SIG-M5 treated with dmso at 0.1 percent for 504 hours (cell line): ENCODE measurements at regions not wholly inside any gene's neighbourhood (a gene's known extent, or its start where the extent isn't known, plus 50 kb on each side); places are given as distances from the start of the nearest gene placed in this dataset.
"Not testable (repeated sequence)": the region's sequence is repeated elsewhere in the genome, so short reads cannot be mapped to it uniquely, and the experiment has no call there.

Source experiments
- DNase-seq: peaks from one replicate; lab custom pipeline; 2025; ENCODE audit not compliant: unreplicated experiment; lab: John Stamatoyannopoulos, UW

- no peak for DNase-seq
Measured at GRCh38 chr3:147471741-147472140, 62.6 kb downstream of the ZIC1 start.

GRCh38 chr3:147472846-147473245 lies 63.7 kb downstream of the ZIC1 start:
- no peak for DNase-seq

DNA sequence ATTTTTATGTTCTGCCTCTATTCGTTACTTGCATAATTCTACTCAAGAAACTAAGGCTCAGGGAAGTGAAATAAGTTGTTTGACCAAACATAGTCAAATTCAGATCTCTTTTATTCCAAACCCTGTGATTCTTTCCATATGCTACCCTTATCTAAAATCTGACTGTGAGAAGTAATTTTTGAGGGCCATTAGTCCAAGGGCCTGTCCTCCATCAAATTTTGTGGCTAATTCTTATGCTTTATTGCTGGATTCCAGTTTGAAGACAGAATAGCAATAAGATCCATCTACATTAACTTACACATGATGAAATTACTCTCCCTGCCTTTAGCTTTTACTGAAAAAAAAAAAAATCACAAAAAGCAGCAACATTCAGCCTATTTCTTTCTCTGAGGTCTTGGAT lies 74.0 kb downstream of the ZIC1 start:
- no peak for DNase-seq

GRCh38 chr3:147483578-147483977 lies 74.4 kb downstream of the ZIC1 start:
- no peak for DNase-seq

DNA sequence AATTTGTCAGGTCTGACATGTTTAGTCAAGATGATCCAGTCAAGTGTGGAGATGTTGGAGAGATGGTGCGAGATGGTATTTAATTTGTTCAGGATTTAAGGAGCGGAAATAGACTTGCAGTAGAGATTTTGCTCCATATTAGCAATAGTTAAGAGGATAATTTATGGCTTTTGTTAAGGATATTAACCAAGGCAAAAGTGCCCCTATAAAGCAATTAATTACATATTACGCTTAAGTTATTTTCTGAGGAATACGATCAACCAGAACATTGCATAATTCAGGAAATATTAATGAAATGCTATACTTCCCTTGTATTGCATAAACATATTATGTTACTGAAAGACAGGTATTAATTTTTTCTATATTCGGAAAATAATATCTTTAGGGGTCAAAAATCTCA lies 83.9 kb downstream of the ZIC1 start:
- DNase-seq = no peak

- DNase-seq = no peak
Measured at GRCh38 chr3:147493666-147494065, 84.5 kb downstream of the ZIC1 start.

- DNase-seq = no peak
Measured at GRCh38 chr3:147497286-147497685, 88.1 kb downstream of the ZIC1 start.

- DNase-seq = no peak
Measured at GRCh38 chr3:147507638-147508286, 98.6 kb downstream of the ZIC1 start.

DNA sequence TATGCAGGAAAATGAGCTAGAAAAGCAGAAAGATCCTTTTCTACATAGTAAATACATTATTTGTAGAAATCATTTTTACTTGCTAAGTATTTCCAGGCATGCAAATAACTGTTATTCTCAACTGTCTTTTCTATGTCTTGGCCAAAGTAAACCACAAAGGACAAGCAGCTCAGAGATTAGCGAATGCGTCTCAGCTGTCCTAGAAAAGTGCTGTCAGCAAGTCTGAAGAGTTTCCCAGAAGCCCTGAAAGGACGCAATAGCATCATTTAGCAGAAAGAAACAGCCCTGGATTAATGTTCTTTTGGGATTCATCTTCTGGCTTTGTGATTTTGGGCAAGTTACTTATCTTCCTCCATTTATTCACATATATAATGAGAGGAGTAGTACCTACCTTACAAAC lies 100.3 kb downstream of the ZIC1 start:
- no peak for DNase-seq

- DNase-seq = no peak
Measured at GRCh38 chr3:147513785-147514184, 104.6 kb downstream of the ZIC1 start.

GRCh38 chr3:147514366-147515160 lies 105.4 kb downstream of the ZIC1 start:
- no peak for DNase-seq

GRCh38 chr3:147518465-147518864 lies 109.3 kb downstream of the ZIC1 start:
- DNase-seq = no peak

- no peak for DNase-seq
Measured at GRCh38 chr3:147521646-147522045, 112.5 kb downstream of the ZIC1 start.

GRCh38 chr3:147522780-147523179 lies 113.6 kb downstream of the ZIC1 start:
- DNase-seq = not testable (repeated sequence)

DNA sequence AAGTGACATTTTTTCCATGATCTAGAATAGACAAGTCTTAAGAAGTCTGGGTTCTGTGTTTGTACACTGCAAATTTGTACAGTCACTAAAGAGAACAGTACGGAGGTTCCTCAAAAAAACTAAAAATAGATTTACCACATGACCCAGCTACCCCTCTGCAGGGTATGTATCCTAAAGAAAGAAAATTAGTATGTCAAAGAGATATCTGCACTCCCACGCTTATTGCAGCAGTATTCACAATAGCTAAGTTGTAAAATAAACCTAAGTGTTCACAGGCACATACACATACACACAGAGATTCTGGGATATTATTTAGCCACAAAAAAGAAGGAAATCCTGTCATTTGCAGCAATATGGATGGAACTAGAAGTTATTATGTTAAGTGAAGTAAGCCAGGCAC lies 120.4 kb downstream of the ZIC1 start:
- DNase-seq = peak; percentile 5

DNA sequence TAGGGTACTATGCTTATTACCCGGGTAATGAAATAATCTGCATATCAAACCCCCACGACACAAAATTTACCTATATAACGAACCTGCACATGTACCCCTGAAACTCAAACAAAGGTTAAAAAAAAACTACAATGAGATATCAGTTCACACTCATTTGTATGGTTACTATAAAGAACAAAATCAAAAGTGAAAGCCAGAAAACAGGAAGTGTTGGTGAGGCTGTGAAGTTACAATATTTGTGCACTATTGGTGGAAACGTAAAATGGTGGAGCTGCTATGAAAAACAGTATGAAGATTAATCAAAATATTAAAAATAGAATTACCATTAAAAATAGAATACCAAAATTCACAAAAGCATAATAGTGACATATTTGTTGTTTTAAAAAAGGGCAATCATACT lies 128.9 kb downstream of the ZIC1 start:
- peak; percentile 17 for DNase-seq

GRCh38 chr3:147540921-147541320 lies 131.8 kb downstream of the ZIC1 start:
- no peak for DNase-seq

DNA sequence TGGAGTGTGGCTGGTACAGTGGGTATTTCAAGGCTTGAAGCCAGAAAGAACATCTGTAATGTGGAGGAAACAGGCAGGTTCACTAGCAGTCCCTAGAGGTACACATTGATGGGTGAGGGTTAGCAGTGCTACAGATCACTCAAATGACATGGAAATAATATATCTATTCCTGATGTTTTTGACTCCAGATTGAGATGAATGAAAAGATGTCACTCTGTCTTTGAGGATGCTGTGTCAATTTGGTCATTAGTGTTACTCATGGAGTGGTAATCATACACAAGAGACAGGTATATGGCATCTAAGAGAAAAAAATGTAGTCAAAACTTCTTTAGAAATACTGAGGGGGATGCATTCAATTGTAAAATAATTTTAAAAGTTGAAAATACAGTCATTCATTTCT lies 135.1 kb downstream of the ZIC1 start:
- DNase-seq = no peak

DNA sequence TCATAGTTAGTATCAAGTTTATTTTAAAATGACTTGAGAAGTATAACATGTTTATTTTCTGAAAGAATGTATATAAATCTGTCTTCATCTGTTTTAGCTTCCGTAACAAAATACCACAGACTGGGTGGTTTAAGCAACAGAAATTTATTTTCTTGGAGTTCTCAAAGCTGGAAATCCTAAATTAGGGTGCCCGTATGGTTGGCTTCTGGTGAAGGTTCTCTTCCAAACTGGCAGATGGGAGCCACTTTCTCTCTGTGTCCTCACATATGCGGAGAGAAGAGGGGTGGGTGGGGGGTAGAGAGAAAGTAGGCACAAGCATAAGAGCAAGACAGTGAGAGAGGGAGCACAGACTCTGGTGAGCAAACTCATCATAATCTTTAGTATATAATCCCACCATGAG lies 142.3 kb downstream of the ZIC1 start:
- DNase-seq = no peak

- no peak for DNase-seq
Measured at GRCh38 chr3:147554332-147554731, 145.2 kb downstream of the ZIC1 start.

- no peak for DNase-seq
Measured at GRCh38 chr3:147572970-147573340, 163.8 kb downstream of the ZIC1 start.

- no peak for DNase-seq
Measured at GRCh38 chr3:147574621-147575020, 165.5 kb downstream of the ZIC1 start.

- no peak for DNase-seq
Measured at GRCh38 chr3:147575391-147575790, 166.2 kb downstream of the ZIC1 start.
